ENCODE measurements at regions not wholly inside any gene's neighbourhood (a gene's known extent, or its start where the extent isn't known, plus 50 kb on each side); places are given as distances from the start of the nearest gene placed in this dataset.

DNA sequence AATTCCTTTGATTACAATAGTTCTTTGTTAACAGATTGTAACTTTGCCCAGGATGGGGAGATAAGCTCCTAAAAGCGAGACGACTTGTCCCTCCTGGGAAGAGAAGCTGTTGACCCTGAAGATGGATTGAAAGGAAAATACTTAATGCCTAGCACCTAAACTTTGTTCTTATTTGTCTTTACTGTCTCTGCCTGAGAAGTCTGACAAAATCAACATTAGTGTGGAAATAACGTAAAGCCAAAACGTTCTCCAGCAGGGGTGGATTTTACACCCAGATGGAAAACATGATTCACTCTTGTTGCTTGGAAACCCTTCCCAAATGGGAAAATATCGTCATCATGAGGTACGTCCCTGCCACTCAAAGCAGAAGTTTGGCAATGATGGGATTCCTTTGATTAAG, 450.1 kb downstream of the SLC4A3 start:
- TF ChIP-seq, protein P1, sequence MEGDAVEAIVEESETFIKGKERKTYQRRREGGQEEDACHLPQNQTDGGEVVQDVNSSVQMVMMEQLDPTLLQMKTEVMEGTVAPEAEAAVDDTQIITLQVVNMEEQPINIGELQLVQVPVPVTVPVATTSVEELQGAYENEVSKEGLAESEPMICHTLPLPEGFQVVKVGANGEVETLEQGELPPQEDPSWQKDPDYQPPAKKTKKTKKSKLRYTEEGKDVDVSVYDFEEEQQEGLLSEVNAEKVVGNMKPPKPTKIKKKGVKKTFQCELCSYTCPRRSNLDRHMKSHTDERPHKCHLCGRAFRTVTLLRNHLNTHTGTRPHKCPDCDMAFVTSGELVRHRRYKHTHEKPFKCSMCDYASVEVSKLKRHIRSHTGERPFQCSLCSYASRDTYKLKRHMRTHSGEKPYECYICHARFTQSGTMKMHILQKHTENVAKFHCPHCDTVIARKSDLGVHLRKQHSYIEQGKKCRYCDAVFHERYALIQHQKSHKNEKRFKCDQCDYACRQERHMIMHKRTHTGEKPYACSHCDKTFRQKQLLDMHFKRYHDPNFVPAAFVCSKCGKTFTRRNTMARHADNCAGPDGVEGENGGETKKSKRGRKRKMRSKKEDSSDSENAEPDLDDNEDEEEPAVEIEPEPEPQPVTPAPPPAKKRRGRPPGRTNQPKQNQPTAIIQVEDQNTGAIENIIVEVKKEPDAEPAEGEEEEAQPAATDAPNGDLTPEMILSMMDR (IDR thresholded peaks at IDR 0.05; ENCODE audit: poor library complexity): no peak
- TF ChIP-seq EZH2 (IDR thresholded peaks at IDR 0.05; ENCODE audit: borderline replicate concordance): no peak

Measured in hepatocyte (in vitro differentiated cells).